ENCODE measurements at regions not wholly inside any gene's neighbourhood (a gene's known extent, or its start where the extent isn't known, plus 50 kb on each side); places are given as distances from the start of the nearest gene placed in this dataset.

DNA sequence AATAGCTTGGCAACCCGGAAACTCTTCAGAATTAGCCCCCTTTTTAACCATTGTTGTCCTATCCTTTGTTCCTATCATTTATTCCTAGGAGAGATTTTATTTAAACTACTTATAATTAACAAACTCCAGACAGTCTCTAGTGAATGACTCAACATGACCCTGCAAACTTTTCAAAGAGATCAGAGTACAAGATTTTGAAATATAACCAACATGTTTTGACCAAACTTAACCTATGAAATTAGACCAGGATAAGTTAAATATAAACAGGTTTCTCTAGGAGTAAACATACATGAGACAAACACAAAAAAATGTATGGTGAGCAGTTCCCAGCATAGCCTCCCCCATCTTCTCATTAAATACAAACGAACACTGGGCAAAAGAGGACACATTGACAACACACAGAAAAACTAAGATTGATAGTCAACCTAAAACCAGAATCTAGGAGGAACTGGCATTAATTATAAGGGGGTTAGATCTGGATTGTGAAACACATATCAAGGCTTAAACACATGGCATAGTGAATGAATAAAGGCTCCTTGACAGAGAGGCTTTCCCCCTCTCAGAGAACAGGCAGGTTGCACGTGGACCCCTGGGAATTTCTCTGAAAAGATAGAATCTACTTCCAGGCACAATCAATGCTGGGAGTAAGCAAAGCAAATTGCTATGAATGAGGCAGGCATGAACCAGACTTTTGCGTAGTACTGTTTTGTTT, 284.1 kb downstream of the IRS1 start (continued):
- TF ChIP-seq, protein P1, sequence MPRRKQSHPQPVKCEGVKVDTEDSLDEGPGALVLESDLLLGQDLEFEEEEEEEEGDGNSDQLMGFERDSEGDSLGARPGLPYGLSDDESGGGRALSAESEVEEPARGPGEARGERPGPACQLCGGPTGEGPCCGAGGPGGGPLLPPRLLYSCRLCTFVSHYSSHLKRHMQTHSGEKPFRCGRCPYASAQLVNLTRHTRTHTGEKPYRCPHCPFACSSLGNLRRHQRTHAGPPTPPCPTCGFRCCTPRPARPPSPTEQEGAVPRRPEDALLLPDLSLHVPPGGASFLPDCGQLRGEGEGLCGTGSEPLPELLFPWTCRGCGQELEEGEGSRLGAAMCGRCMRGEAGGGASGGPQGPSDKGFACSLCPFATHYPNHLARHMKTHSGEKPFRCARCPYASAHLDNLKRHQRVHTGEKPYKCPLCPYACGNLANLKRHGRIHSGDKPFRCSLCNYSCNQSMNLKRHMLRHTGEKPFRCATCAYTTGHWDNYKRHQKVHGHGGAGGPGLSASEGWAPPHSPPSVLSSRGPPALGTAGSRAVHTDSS (tag by site-specific recombination; IDR thresholded peaks at IDR 0.05), result no peak
- no peak for TF ChIP-seq ZNF423 (tag by site-specific recombination; IDR thresholded peaks at IDR 0.05)
- TF ChIP-seq, protein P2, sequence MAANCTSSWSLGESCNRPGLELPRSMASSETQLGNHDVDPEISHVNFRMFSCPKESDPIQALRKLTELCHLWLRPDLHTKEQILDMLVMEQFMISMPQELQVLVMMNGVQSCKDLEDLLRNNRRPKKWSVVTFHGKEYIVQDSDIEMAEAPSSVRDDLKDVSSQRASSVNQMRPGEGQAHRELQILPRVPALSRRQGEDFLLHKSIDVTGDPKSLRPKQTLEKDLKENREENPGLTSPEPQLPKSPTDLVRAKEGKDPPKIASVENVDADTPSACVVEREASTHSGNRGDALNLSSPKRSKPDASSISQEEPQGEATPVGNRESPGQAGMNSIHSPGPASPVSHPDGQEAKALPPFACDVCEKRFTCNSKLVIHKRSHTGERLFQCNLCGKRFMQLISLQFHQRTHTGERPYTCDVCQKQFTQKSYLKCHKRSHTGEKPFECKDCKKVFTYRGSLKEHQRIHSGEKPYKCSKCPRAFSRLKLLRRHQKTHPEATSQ (tag by site-specific recombination; IDR thresholded peaks at IDR 0.05), result no peak
- no peak for TF ChIP-seq ZNF664 (tag by site-specific recombination; IDR thresholded peaks at IDR 0.05)
- TF ChIP-seq SCRT2 (tag by site-specific recombination; IDR thresholded peaks at IDR 0.05), result no peak
- TF ChIP-seq, protein P3, sequence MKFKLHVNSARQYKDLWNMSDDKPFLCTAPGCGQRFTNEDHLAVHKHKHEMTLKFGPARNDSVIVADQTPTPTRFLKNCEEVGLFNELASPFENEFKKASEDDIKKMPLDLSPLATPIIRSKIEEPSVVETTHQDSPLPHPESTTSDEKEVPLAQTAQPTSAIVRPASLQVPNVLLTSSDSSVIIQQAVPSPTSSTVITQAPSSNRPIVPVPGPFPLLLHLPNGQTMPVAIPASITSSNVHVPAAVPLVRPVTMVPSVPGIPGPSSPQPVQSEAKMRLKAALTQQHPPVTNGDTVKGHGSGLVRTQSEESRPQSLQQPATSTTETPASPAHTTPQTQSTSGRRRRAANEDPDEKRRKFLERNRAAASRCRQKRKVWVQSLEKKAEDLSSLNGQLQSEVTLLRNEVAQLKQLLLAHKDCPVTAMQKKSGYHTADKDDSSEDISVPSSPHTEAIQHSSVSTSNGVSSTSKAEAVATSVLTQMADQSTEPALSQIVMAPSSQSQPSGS (tag by site-specific recombination; IDR thresholded peaks at IDR 0.05; ENCODE audit: low read depth), result no peak
- no peak for TF ChIP-seq ZNF529 (tag by site-specific recombination; IDR thresholded peaks at IDR 0.05; ENCODE audit: insufficient replicate concordance)
- TF ChIP-seq, protein P4, sequence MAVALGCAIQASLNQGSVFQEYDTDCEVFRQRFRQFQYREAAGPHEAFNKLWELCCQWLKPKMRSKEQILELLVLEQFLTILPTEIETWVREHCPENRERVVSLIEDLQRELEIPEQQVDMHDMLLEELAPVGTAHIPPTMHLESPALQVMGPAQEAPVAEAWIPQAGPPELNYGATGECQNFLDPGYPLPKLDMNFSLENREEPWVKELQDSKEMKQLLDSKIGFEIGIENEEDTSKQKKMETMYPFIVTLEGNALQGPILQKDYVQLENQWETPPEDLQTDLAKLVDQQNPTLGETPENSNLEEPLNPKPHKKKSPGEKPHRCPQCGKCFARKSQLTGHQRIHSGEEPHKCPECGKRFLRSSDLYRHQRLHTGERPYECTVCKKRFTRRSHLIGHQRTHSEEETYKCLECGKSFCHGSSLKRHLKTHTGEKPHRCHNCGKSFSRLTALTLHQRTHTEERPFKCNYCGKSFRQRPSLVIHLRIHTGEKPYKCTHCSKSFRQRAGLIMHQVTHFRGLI (tag by site-specific recombination; IDR thresholded peaks at IDR 0.05), result no peak
- no peak for TF ChIP-seq RBAK (tag by site-specific recombination; IDR thresholded peaks at IDR 0.05)

DNA sequence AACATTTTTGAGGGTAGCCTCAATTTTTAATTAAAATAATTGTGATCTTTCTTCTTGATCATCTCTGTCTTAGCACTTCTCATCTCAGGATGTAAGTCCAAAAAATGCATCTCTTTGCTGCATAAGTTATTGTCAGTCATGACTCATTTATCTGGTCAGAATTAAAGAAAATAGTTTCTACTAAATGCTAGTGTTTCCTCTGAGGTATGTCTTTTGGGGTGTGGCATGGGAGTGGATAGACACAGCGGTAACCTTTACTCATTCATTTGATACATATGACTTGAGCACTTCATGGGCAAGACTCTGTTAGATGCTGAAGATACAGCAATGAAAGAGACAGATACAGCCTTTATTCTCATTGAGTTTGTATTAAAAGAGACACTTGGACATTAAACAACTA, 284.7 kb downstream of the IRS1 start:
- TF ChIP-seq ZNF791 (tag by site-specific recombination; IDR thresholded peaks at IDR 0.05), result no peak
- no peak for TF ChIP-seq TRIM28 (IDR thresholded peaks at IDR 0.05; ENCODE audit: borderline replicate concordance, low read length)
- no peak for TF ChIP-seq ZNF202 (tag by site-specific recombination; IDR thresholded peaks at IDR 0.05; ENCODE audit: borderline replicate concordance)
- TF ChIP-seq, protein P5, sequence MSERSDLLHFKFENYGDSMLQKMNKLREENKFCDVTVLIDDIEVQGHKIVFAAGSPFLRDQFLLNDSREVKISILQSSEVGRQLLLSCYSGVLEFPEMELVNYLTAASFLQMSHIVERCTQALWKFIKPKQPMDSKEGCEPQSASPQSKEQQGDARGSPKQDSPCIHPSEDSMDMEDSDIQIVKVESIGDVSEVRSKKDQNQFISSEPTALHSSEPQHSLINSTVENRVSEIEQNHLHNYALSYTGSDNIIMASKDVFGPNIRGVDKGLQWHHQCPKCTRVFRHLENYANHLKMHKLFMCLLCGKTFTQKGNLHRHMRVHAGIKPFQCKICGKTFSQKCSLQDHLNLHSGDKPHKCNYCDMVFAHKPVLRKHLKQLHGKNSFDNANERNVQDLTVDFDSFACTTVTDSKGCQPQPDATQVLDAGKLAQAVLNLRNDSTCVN (tag by site-specific recombination; optimal IDR thresholded peaks at IDR 0.05), result no peak
- TF ChIP-seq KLF16 (tag by site-specific recombination; IDR thresholded peaks at IDR 0.05), result no peak
- CTCF ChIA-PET, result no interaction called here
- H3K9me3 ChIP-seq (ENCODE audit: control insufficient read depth, insufficient read depth, low read depth, low read length), result no peaks in the 10 kb centered on the region
- no peak overlapping the region for H3K4me3 ChIP-seq (ENCODE audit: low read depth, low read length)
- H3K27ac ChIP-seq (ENCODE audit: extremely low read depth, low read depth, low read length), result no peak overlapping the region
- no peaks in the 10 kb centered on the region for H3K4me1 ChIP-seq (ENCODE audit: control insufficient read depth, insufficient read depth, low read length)
- POLR2A ChIA-PET, result no interaction called here
- no peaks in the 10 kb centered on the region for H3K36me3 ChIP-seq (ENCODE audit: control insufficient read depth in 2 of 2, insufficient read depth in 1 of 2, low read length in 2 of 2)

DNA sequence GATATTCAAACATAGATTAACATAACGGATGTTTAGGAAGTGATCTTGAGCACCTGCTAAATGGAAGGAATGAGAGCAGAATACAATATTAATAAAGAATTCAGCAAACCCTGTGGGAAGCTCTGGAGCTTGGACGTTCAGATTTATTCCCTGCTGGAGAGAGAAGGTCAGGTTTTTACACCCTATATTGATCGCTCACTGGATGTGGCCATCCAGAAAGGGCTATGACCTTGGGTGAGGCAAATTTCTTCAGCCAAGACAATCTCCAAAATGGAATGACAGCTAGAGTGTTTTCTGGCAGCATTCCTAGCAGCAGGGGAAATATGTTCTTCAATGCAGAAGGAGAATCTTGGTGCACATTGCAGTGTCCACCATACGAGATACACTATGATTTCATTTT, 288.3 kb downstream of the IRS1 start:
- Histone ChIP-seq H3K4me1 (ENCODE audit: control insufficient read depth, insufficient read depth, low read length) (no peaks in the 10 kb centered on the region), H3K9me3 (ENCODE audit: control insufficient read depth, insufficient read depth, low read depth, low read length) (no peaks in the 10 kb centered on the region), H3K4me3 (ENCODE audit: low read depth, low read length) (no peak overlapping the region), H3K36me3 (ENCODE audit: control insufficient read depth in 2 of 2, insufficient read depth in 1 of 2, low read length in 2 of 2) (no peaks in the 10 kb centered on the region), H3K27ac (ENCODE audit: extremely low read depth, low read depth, low read length) (no peak overlapping the region)
- POLR2A ChIA-PET, result no interaction called here
- CTCF ChIA-PET, result interaction anchor here (0.5 kb wide), 1 partner anchor 64 kb away, joined by 3 read pairs; no protein-coding TSS in a partner anchor
- TF ChIP-seq ZNF239 (tag by site-specific recombination; IDR thresholded peaks at IDR 0.05) (no peak), ZNF394 (tag by site-specific recombination; IDR thresholded peaks at IDR 0.05; ENCODE audit: borderline replicate concordance) (no peak), ZNF830 (tag by site-specific recombination; IDR thresholded peaks at IDR 0.05; ENCODE audit: low read depth) (no peak), ZNF157 (tag by site-specific recombination; IDR thresholded peaks at IDR 0.05) (no peak), ZNF660 (tag by site-specific recombination; IDR thresholded peaks at IDR 0.05) (no peak), ZNF785 (tag by site-specific recombination; IDR thresholded peaks at IDR 0.05) (no peak), ZNF214 (tag by site-specific recombination; IDR thresholded peaks at IDR 0.05; ENCODE audit: borderline replicate concordance) (no peak)
- TF ChIP-seq, protein P6, sequence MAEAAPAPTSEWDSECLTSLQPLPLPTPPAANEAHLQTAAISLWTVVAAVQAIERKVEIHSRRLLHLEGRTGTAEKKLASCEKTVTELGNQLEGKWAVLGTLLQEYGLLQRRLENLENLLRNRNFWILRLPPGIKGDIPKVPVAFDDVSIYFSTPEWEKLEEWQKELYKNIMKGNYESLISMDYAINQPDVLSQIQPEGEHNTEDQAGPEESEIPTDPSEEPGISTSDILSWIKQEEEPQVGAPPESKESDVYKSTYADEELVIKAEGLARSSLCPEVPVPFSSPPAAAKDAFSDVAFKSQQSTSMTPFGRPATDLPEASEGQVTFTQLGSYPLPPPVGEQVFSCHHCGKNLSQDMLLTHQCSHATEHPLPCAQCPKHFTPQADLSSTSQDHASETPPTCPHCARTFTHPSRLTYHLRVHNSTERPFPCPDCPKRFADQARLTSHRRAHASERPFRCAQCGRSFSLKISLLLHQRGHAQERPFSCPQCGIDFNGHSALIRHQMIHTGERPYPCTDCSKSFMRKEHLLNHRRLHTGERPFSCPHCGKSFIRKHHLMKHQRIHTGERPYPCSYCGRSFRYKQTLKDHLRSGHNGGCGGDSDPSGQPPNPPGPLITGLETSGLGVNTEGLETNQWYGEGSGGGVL (tag by site-specific recombination; IDR thresholded peaks at IDR 0.05), result no peak
- TF ChIP-seq, protein P7, sequence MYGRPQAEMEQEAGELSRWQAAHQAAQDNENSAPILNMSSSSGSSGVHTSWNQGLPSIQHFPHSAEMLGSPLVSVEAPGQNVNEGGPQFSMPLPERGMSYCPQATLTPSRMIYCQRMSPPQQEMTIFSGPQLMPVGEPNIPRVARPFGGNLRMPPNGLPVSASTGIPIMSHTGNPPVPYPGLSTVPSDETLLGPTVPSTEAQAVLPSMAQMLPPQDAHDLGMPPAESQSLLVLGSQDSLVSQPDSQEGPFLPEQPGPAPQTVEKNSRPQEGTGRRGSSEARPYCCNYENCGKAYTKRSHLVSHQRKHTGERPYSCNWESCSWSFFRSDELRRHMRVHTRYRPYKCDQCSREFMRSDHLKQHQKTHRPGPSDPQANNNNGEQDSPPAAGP (tag by site-specific recombination; IDR thresholded peaks at IDR 0.05), result no peak
